ENCODE measurements at regions not wholly inside any gene's neighbourhood (a gene's known extent, or its start where the extent isn't known, plus 50 kb on each side); places are given as distances from the start of the nearest gene placed in this dataset.

GRCh38 chr7:106773721-106774120 is 91.4 kb upstream of the PIK3CG start:
- Histone ChIP-seq H3K27ac (no peak overlapping the region), H2AFZ (replicated peaks) (no peak overlapping the region), H3K9me3 (ENCODE audit: low read depth) (no peaks in the 10 kb centered on the region), H3K4me2 (no peak overlapping the region), H3F3A (ENCODE audit: low read depth) (no peaks in the 10 kb centered on the region), H3K4me3 (no peak overlapping the region), H3K9ac (no peak overlapping the region), H3K4me1 (no peaks in the 10 kb centered on the region), H4K20me1 (ENCODE audit: low read depth) (no peaks in the 10 kb centered on the region), H3K27me3 (no peaks in the 10 kb centered on the region), H3K36me3 (no peaks in the 10 kb centered on the region), H3K79me2 (ENCODE audit: low read depth) (no peaks in the 10 kb centered on the region)
- no peak overlapping the region for H3K4me3 Mint-ChIP-seq
- no peak for DNase-seq (ENCODE audit: low spot score)
- peaks cover 4% of the 10 kb centered on the region for H3K27me3 Mint-ChIP-seq (ENCODE audit: insufficient read depth, low read depth)
- H3K9me3 Mint-ChIP-seq, result no peaks in the 10 kb centered on the region
- H3K36me3 Mint-ChIP-seq, result no peaks in the 10 kb centered on the region
- no peaks in the 10 kb centered on the region for H3K4me1 Mint-ChIP-seq
- H3K27ac Mint-ChIP-seq, result no peak overlapping the region
- TF ChIP-seq, protein P1, sequence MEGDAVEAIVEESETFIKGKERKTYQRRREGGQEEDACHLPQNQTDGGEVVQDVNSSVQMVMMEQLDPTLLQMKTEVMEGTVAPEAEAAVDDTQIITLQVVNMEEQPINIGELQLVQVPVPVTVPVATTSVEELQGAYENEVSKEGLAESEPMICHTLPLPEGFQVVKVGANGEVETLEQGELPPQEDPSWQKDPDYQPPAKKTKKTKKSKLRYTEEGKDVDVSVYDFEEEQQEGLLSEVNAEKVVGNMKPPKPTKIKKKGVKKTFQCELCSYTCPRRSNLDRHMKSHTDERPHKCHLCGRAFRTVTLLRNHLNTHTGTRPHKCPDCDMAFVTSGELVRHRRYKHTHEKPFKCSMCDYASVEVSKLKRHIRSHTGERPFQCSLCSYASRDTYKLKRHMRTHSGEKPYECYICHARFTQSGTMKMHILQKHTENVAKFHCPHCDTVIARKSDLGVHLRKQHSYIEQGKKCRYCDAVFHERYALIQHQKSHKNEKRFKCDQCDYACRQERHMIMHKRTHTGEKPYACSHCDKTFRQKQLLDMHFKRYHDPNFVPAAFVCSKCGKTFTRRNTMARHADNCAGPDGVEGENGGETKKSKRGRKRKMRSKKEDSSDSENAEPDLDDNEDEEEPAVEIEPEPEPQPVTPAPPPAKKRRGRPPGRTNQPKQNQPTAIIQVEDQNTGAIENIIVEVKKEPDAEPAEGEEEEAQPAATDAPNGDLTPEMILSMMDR (IDR thresholded peaks at IDR 0.05), result no peak
- no peak for TF ChIP-seq EZH2phosphoT487 (IDR thresholded peaks at IDR 0.05)
- no peak for TF ChIP-seq EZH2 (IDR thresholded peaks at IDR 0.05)

- H3K27ac ChIP-seq, result no peak overlapping the region
- no peaks in the 10 kb centered on the region for H4K20me1 ChIP-seq (ENCODE audit: low read depth)
- Mint-ChIP-seq H3K27me3 (ENCODE audit: insufficient read depth, low read depth) (peaks cover 4% of the 10 kb centered on the region), H3K9me3 (no peaks in the 10 kb centered on the region), H3K4me1 (no peaks in the 10 kb centered on the region), H3K27ac (no peak overlapping the region), H3K4me3 (no peak overlapping the region), H3K36me3 (no peaks in the 10 kb centered on the region)
- no peaks in the 10 kb centered on the region for H3K79me2 ChIP-seq (ENCODE audit: low read depth)
- H3K27me3 ChIP-seq, result no peaks in the 10 kb centered on the region
- H3F3A ChIP-seq (ENCODE audit: low read depth), result no peaks in the 10 kb centered on the region
- no peak for DNase-seq (ENCODE audit: low spot score)
- H3K4me2 ChIP-seq, result no peak overlapping the region
- H3K36me3 ChIP-seq, result no peaks in the 10 kb centered on the region
- no peak overlapping the region for H3K9ac ChIP-seq
- H3K4me3 ChIP-seq, result no peak overlapping the region
- no peaks in the 10 kb centered on the region for H3K4me1 ChIP-seq
- TF ChIP-seq EZH2 (IDR thresholded peaks at IDR 0.05), result no peak
- TF ChIP-seq, protein P1 (IDR thresholded peaks at IDR 0.05), result no peak
- TF ChIP-seq EZH2phosphoT487 (IDR thresholded peaks at IDR 0.05), result no peak
- H2AFZ ChIP-seq (replicated peaks), result no peak overlapping the region
- no peaks in the 10 kb centered on the region for H3K9me3 ChIP-seq (ENCODE audit: low read depth)
Measured at GRCh38 chr7:106774213-106774767, 90.8 kb upstream of the PIK3CG start.

- no peak overlapping the region for H3K4me3 ChIP-seq
- TF ChIP-seq EZH2phosphoT487 (IDR thresholded peaks at IDR 0.05) (no peak), EZH2 (IDR thresholded peaks at IDR 0.05) (no peak)
- TF ChIP-seq, protein P1 (IDR thresholded peaks at IDR 0.05), result no peak
- no peaks in the 10 kb centered on the region for H3K79me2 ChIP-seq (ENCODE audit: low read depth)
- no peak overlapping the region for H3K4me3 Mint-ChIP-seq
- H3F3A ChIP-seq (ENCODE audit: low read depth), result no peaks in the 10 kb centered on the region
- H3K4me2 ChIP-seq, result no peak overlapping the region
- H3K27me3 Mint-ChIP-seq (ENCODE audit: insufficient read depth, low read depth), result peaks cover 4% of the 10 kb centered on the region
- H3K9me3 ChIP-seq (ENCODE audit: low read depth), result no peaks in the 10 kb centered on the region
- H3K9me3 Mint-ChIP-seq, result no peaks in the 10 kb centered on the region
- H3K27ac Mint-ChIP-seq, result no peak overlapping the region
- no peak overlapping the region for H2AFZ ChIP-seq (replicated peaks)
- H3K9ac ChIP-seq, result no peak overlapping the region
- no peaks in the 10 kb centered on the region for H3K4me1 Mint-ChIP-seq
- H4K20me1 ChIP-seq (ENCODE audit: low read depth), result no peaks in the 10 kb centered on the region
- no peak for DNase-seq (ENCODE audit: low spot score)
- no peaks in the 10 kb centered on the region for H3K4me1 ChIP-seq
- no peak overlapping the region for H3K27ac ChIP-seq
- no peaks in the 10 kb centered on the region for H3K27me3 ChIP-seq
- no peaks in the 10 kb centered on the region for H3K36me3 Mint-ChIP-seq
- H3K36me3 ChIP-seq, result no peaks in the 10 kb centered on the region
Measured at GRCh38 chr7:106774768-106775551, 90.1 kb upstream of the PIK3CG start.
